NT2/D1 (cell line): ENCODE measurements at regions not wholly inside any gene's neighbourhood (a gene's known extent, or its start where the extent isn't known, plus 50 kb on each side); places are given as distances from the start of the nearest gene placed in this dataset.

Source experiments
- DNase-seq: peaks from one replicate; pipeline ENCODE4 v3.0.0-alpha.2; 2011; ENCODE audit warnings: low read depth, low spot score
- H3K27me3 ChIP-seq: 2 replicates; pipeline ENCODE4 v1.6.0; 2011; ENCODE audit warnings: mild to moderate bottlenecking; ENCODE audit not compliant: insufficient read length, insufficient read depth
- H3K36me3 ChIP-seq: 2 replicates; pipeline ENCODE4 v1.6.1; 2011; ENCODE audit warnings: mild to moderate bottlenecking, low read length, mixed read lengths; ENCODE audit not compliant: insufficient read depth, insufficient read length
- H3K4me1 ChIP-seq: 2 replicates; pipeline ENCODE4 v1.5.1; 2011; ENCODE audit not compliant: insufficient read depth, insufficient read length
- H3K4me3 ChIP-seq: 2 replicates; pipeline ENCODE4 v1.5.1; 2011; ENCODE audit warnings: low read depth; ENCODE audit not compliant: insufficient read length
- H3K9ac ChIP-seq: 2 replicates; pipeline ENCODE4 v1.6.0; 2011; ENCODE audit warnings: low read depth; ENCODE audit not compliant: insufficient read length
- H3K9me3 ChIP-seq: 2 replicates; pipeline ENCODE4 v1.5.1; 2011; ENCODE audit warnings: mild to moderate bottlenecking, low read length; ENCODE audit not compliant: insufficient read depth
- SUZ12 ChIP-seq: IDR thresholded peaks from 2 replicates; pipeline ENCODE4 v1.6.1; 2011; ENCODE audit not compliant: insufficient read length, insufficient read depth; ENCODE audit errors: extremely low read depth
- YY1 ChIP-seq: IDR thresholded peaks from 2 replicates; pipeline ENCODE4 v1.6.1; 2011; ENCODE audit not compliant: insufficient read length, insufficient read depth
- ZNF274 ChIP-seq: IDR thresholded peaks from 2 replicates; pipeline ENCODE4 v1.6.1; 2011; ENCODE audit warnings: mild to moderate bottlenecking, low read depth, low read length

- H3K4me1 ChIP-seq: peaks cover 4% of the 10 kb centered on the region
- H3K9ac ChIP-seq: no peak overlapping the region
- H3K36me3 ChIP-seq: no peaks in the 10 kb centered on the region
- no peaks in the 10 kb centered on the region for H3K9me3 ChIP-seq
- H3K4me3 ChIP-seq: no peak overlapping the region
- no peaks in the 10 kb centered on the region for H3K27me3 ChIP-seq
- no peak for DNase-seq
- TF ChIP-seq SUZ12 (no peak), YY1 (no peak), ZNF274 (no peak)
Observed at GRCh38 chr14:65943150-65943549, 530.6 kb downstream of the FUT8 start.

GRCh38 chr14:65943916-65944410, 531.4 kb downstream of the FUT8 start:
- Histone ChIP-seq H3K9me3 (no peaks in the 10 kb centered on the region), H3K4me1 (peaks cover 4% of the 10 kb centered on the region), H3K4me3 (no peak overlapping the region), H3K27me3 (no peaks in the 10 kb centered on the region), H3K9ac (no peak overlapping the region), H3K36me3 (no peaks in the 10 kb centered on the region)
- TF ChIP-seq ZNF274 (no peak), SUZ12 (no peak), YY1 (no peak)
- no peak for DNase-seq

GRCh38 chr14:65945327-65945726, 532.8 kb downstream of the FUT8 start:
- Histone ChIP-seq H3K9me3 (no peaks in the 10 kb centered on the region), H3K4me3 (no peak overlapping the region), H3K9ac (no peak overlapping the region), H3K36me3 (no peaks in the 10 kb centered on the region), H3K4me1 (peaks cover 4% of the 10 kb centered on the region), H3K27me3 (no peaks in the 10 kb centered on the region)
- no peak for DNase-seq
- TF ChIP-seq YY1: no peak
- TF ChIP-seq SUZ12: no peak
- TF ChIP-seq ZNF274: no peak

- H3K4me3 ChIP-seq: no peak overlapping the region
- H3K9ac ChIP-seq: no peak overlapping the region
- no peaks in the 10 kb centered on the region for H3K36me3 ChIP-seq
- DNase-seq: no peak
- no peaks in the 10 kb centered on the region for H3K9me3 ChIP-seq
- no peaks in the 10 kb centered on the region for H3K27me3 ChIP-seq
- TF ChIP-seq ZNF274 (no peak), SUZ12 (no peak), YY1 (no peak)
- H3K4me1 ChIP-seq: peaks cover 4% of the 10 kb centered on the region
Observed at GRCh38 chr14:65946494-65946893, 534.0 kb downstream of the FUT8 start.

GRCh38 chr14:65948302-65948701, 535.8 kb downstream of the FUT8 start:
- no peak for DNase-seq
- H3K36me3 ChIP-seq: no peaks in the 10 kb centered on the region
- H3K27me3 ChIP-seq: no peaks in the 10 kb centered on the region
- H3K9ac ChIP-seq: no peak overlapping the region
- peaks cover 4% of the 10 kb centered on the region for H3K4me1 ChIP-seq
- H3K9me3 ChIP-seq: no peaks in the 10 kb centered on the region
- no peak overlapping the region for H3K4me3 ChIP-seq
- TF ChIP-seq SUZ12: no peak
- no peak for TF ChIP-seq YY1
- no peak for TF ChIP-seq ZNF274

- Histone ChIP-seq H3K9ac (no peak overlapping the region), H3K4me1 (peaks cover 4% of the 10 kb centered on the region), H3K9me3 (no peaks in the 10 kb centered on the region), H3K36me3 (no peaks in the 10 kb centered on the region), H3K4me3 (no peak overlapping the region), H3K27me3 (no peaks in the 10 kb centered on the region)
- DNase-seq: no peak
- TF ChIP-seq SUZ12 (no peak), YY1 (no peak), ZNF274 (no peak)
Observed at GRCh38 chr14:65949711-65950516, 536.3 kb upstream of the CCDC196 start.

GRCh38 chr14:65954942-65955341, 531.2 kb upstream of the CCDC196 start:
- no peak overlapping the region for H3K9ac ChIP-seq
- DNase-seq: no peak
- TF ChIP-seq YY1: no peak
- TF ChIP-seq ZNF274: no peak
- no peak for TF ChIP-seq SUZ12
- no peaks in the 10 kb centered on the region for H3K9me3 ChIP-seq
- H3K27me3 ChIP-seq: no peaks in the 10 kb centered on the region
- H3K4me3 ChIP-seq: no peak overlapping the region
- peaks cover 2% of the 10 kb centered on the region for H3K4me1 ChIP-seq
- H3K36me3 ChIP-seq: no peaks in the 10 kb centered on the region
